RWPE2 (cell line): ENCODE measurements at regions not wholly inside any gene's neighbourhood (a gene's known extent, or its start where the extent isn't known, plus 50 kb on each side); places are given as distances from the start of the nearest gene placed in this dataset.
A peak's percentile ranks its signal among the peaks of the same experiment; 100 is the strongest.

Source experiments
- ATAC-seq: fragments of 200-7000 bp; cut with Tn5 transposase; 3 replicates; pipeline ENCODE4 v1.9.1; 2021; ENCODE audit warnings: low read depth
- DNase-seq: peaks from one replicate; pipeline ENCODE4 v3.0.0-alpha.2; 2020; ENCODE audit warnings: low spot score
- H3K27ac ChIP-seq: fragments of 450-650 bp; 2 replicates; pipeline ENCODE4 v1.5.1; 2017; ENCODE audit warnings: mild to moderate bottlenecking; ENCODE audit not compliant: poor library complexity, severe bottlenecking
- H3K27me3 ChIP-seq: fragments of 250-450 bp; sonication (Bioruptor Pico); 2 replicates; pipeline ENCODE4 v1.5.1; 2021; ENCODE audit warnings: mild to moderate bottlenecking, moderate library complexity; ENCODE audit not compliant: insufficient read depth, poor library complexity, severe bottlenecking
- H3K36me3 ChIP-seq: fragments of 250-450 bp; sonication (Bioruptor Pico); 2 replicates; pipeline ENCODE4 v1.5.1; 2020; ENCODE audit warnings: low read depth, mild to moderate bottlenecking, moderate library complexity
- H3K4me1 ChIP-seq: fragments of 250-450 bp; sonication (Bioruptor Pico); 2 replicates; pipeline ENCODE4 v1.5.1; 2021; ENCODE audit warnings: mild to moderate bottlenecking, moderate library complexity; ENCODE audit not compliant: insufficient read depth, poor library complexity, severe bottlenecking
- H3K4me3 ChIP-seq: fragments of 250-450 bp; sonication (Bioruptor Pico); 2 replicates; pipeline ENCODE4 v1.5.1; 2021; ENCODE audit warnings: mild to moderate bottlenecking, moderate library complexity; ENCODE audit not compliant: severe bottlenecking
- H3K9me3 ChIP-seq: fragments of 250-450 bp; sonication (Bioruptor Pico); 2 replicates; pipeline ENCODE4 v1.5.1; 2021; ENCODE audit warnings: mild to moderate bottlenecking, moderate library complexity; ENCODE audit not compliant: severe bottlenecking
- CTCF ChIP-seq: fragments of 450-650 bp; IDR thresholded peaks from one replicate; pipeline ENCODE4 v1.5.1; 2017; ENCODE audit warnings: mild to moderate bottlenecking, moderate library complexity; ENCODE audit not compliant: poor library complexity, severe bottlenecking

- no peaks in the 10 kb centered on the region for H3K9me3 ChIP-seq
- no peak overlapping the region for H3K4me3 ChIP-seq
- peaks cover 4% of the 10 kb centered on the region for H3K4me1 ChIP-seq
- H3K27me3 ChIP-seq: no peaks in the 10 kb centered on the region
- no peak for TF ChIP-seq CTCF
- no peak for DNase-seq
- H3K36me3 ChIP-seq: no peaks in the 10 kb centered on the region
- H3K27ac ChIP-seq: peak overlapping the region; percentile 4
- no peak for ATAC-seq
Observed at GRCh38 chr5:74167930-74168315, 472.6 kb downstream of the ENC1 start.

- TF ChIP-seq CTCF: no peak
- ATAC-seq (peak; percentile 91), DNase-seq (no peak)
- Histone ChIP-seq H3K36me3 (no peaks in the 10 kb centered on the region), H3K27me3 (no peaks in the 10 kb centered on the region), H3K4me1 (peaks cover 4% of the 10 kb centered on the region), H3K27ac (peak overlapping the region; percentile 4), H3K4me3 (no peak overlapping the region), H3K9me3 (no peaks in the 10 kb centered on the region)
Observed at GRCh38 chr5:74167206-74167929, 473.2 kb downstream of the ENC1 start.

GRCh38 chr5:74166064-74166463 lies 474.5 kb downstream of the ENC1 start:
- Histone ChIP-seq H3K9me3 (no peaks in the 10 kb centered on the region), H3K36me3 (no peaks in the 10 kb centered on the region), H3K27ac (no peak overlapping the region), H3K27me3 (no peaks in the 10 kb centered on the region), H3K4me3 (no peak overlapping the region), H3K4me1 (peaks cover 4% of the 10 kb centered on the region)
- no peak for TF ChIP-seq CTCF
- ATAC-seq (no peak), DNase-seq (no peak)

GRCh38 chr5:74164725-74165235 lies 475.7 kb downstream of the ENC1 start:
- Histone ChIP-seq H3K9me3 (no peaks in the 10 kb centered on the region), H3K36me3 (no peaks in the 10 kb centered on the region), H3K4me3 (no peak overlapping the region), H3K27me3 (no peaks in the 10 kb centered on the region), H3K27ac (no peak overlapping the region), H3K4me1 (peaks cover 4% of the 10 kb centered on the region)
- ATAC-seq: no peak
- TF ChIP-seq CTCF: no peak
- no peak for DNase-seq

- Histone ChIP-seq H3K4me3 (no peak overlapping the region), H3K4me1 (no peaks in the 10 kb centered on the region), H3K36me3 (no peaks in the 10 kb centered on the region), H3K27me3 (no peaks in the 10 kb centered on the region), H3K27ac (no peak overlapping the region), H3K9me3 (no peaks in the 10 kb centered on the region)
- no peak for ATAC-seq
- no peak for DNase-seq
- no peak for TF ChIP-seq CTCF
Observed at GRCh38 chr5:74162524-74162923, 478.0 kb downstream of the ENC1 start.
